ENCODE measurements at regions not wholly inside any gene's neighbourhood (a gene's known extent, or its start where the extent isn't known, plus 50 kb on each side); places are given as distances from the start of the nearest gene placed in this dataset.

DNA sequence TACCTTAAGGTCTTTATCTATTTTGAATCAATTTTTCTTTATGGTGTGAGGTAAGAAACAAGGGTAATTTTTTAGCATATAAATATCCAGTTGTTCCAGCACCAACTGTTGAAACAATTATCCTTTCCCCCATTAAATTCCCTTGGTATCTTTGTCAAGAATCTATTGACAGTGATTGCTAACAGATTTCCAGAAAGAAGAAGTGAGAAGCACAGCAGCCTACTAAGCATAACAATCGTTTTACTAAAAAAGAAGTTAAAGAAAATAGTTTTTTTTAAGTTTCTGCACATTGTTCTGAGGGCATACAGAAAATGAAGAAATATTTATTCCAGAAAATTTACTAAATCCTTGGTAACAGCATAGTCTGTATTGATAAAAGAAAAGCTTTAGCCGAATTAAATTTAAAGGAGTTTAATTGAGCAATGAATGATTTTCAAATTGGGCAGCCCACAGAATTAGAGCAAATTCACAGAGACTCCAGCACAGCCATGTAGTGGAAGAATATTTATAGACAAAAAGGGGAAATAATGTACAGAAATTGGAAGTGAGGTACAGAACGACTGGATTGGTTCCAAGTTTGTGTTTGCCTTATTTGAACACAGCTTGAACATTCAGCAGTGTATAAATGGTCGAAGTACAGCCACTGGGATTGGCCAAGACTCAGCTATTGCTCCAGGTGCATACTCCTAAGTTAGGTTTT lies 97.9 kb upstream of the UST start:
- TF ChIP-seq EP300 (IDR thresholded peaks at IDR 0.05) = no peak
- TF ChIP-seq CTCF (IDR thresholded peaks at IDR 0.05) = no peak
- no peak for TF ChIP-seq POLR2AphosphoS5 (IDR thresholded peaks at IDR 0.05)
- TF ChIP-seq POLR2A (IDR thresholded peaks at IDR 0.05) = no peak
- no peaks in the 10 kb centered on the region for H3K27me3 ChIP-seq
- WGBS, 2 donors (ENCODE audit: low coverage in 1 of 2) = 50 to 56% methylated on average over 4 of the region's 4 CpGs
- H3K27ac ChIP-seq = no peak overlapping the region
- H3K36me3 ChIP-seq = no peaks in the 10 kb centered on the region
- no peak for ATAC-seq
- H3K9me3 ChIP-seq = no peaks in the 10 kb centered on the region
- peaks cover 0 to 6% (median 0%) of the 10 kb centered on the region in 3 donors for H3K4me1 ChIP-seq
- no peak overlapping the region for H3K4me3 ChIP-seq

DNA sequence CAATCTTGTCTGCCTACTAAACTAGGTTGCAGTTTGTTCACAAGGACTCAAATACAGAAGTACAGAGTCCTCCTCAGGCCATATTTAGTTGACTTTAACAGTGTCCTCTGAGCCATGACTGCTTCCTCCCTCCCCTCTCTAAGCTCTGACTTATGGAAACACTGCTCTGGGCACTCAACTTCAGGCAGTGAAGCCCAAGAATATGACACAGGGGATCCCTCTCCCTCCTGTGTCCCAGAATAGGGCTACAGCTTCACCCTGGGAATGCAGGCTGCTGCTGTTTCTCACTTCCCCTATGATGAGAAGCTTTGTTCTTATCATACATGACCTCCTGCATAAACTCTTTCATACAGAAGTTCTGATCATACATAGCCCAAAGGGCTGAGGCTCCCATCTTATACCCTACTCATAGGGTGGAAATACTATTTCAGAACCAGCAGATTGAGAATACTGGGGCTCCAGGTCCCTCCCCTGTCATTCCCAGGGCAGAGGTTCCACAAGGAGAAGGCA lies 97.3 kb upstream of the UST start:
- H3K9me3 ChIP-seq = no peaks in the 10 kb centered on the region
- H3K27ac ChIP-seq = no peak overlapping the region
- no peak overlapping the region for H3K4me3 ChIP-seq
- H3K27me3 ChIP-seq = no peaks in the 10 kb centered on the region
- H3K36me3 ChIP-seq = no peaks in the 10 kb centered on the region
- no peak for TF ChIP-seq POLR2AphosphoS5 (IDR thresholded peaks at IDR 0.05)
- TF ChIP-seq EP300 (IDR thresholded peaks at IDR 0.05) = no peak
- no peak for TF ChIP-seq POLR2A (IDR thresholded peaks at IDR 0.05)
- no peak for TF ChIP-seq CTCF (IDR thresholded peaks at IDR 0.05)
- H3K4me1 ChIP-seq = peaks cover 0 to 6% (median 0%) of the 10 kb centered on the region in 3 donors
- no peak for ATAC-seq

DNA sequence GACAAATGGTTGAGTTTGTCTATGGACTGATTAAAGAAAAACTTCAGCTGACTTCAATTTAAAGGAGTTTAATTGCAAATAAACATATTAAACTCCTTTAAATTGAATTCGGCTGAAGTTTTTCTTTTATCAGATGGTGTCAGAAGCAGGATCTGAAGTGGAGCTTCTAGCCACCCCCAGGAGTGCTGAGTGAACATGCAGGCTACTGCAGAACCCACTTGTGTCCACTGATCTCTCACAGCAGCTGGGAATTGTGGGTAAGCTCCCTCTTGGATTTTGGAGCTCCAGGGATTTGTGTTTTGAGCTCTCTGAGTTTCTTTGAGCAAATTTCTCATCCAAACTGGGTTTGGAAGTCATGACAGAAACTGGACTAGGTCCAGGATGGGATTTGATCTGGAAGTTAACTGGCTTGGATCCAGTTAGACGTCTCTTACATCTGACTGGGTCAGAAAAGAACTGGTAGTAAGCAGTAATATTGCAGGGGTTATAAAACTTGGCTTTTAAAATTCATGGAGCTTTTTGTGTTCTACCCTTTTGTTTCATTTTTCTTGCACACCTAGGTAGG lies 95.8 kb upstream of the UST start:
- Histone ChIP-seq H3K4me3 (no peak overlapping the region), H3K27ac (no peak overlapping the region), H3K9me3 (no peaks in the 10 kb centered on the region), H3K36me3 (no peaks in the 10 kb centered on the region), H3K27me3 (no peaks in the 10 kb centered on the region), H3K4me1 (peaks cover 0 to 6% (median 0%) of the 10 kb centered on the region in 3 donors)
- no peak for ATAC-seq
- 40 to 43% methylated on average over 2 of the region's 2 CpGs for WGBS, 2 donors (ENCODE audit: low coverage in 1 of 2)
- TF ChIP-seq EP300 (IDR thresholded peaks at IDR 0.05) = no peak
- no peak for TF ChIP-seq CTCF (IDR thresholded peaks at IDR 0.05)
- no peak for TF ChIP-seq POLR2A (IDR thresholded peaks at IDR 0.05)
- no peak for TF ChIP-seq POLR2AphosphoS5 (IDR thresholded peaks at IDR 0.05)

- Histone ChIP-seq H3K36me3 (no peaks in the 10 kb centered on the region), H3K27me3 (no peaks in the 10 kb centered on the region), H3K4me1 (peaks cover 0 to 6% (median 0%) of the 10 kb centered on the region in 3 donors), H3K4me3 (no peak overlapping the region), H3K27ac (no peak overlapping the region), H3K9me3 (no peaks in the 10 kb centered on the region)
- ATAC-seq = no peak
- TF ChIP-seq POLR2A (IDR thresholded peaks at IDR 0.05) = no peak
- no peak for TF ChIP-seq EP300 (IDR thresholded peaks at IDR 0.05)
- TF ChIP-seq CTCF (IDR thresholded peaks at IDR 0.05) = no peak
- TF ChIP-seq POLR2AphosphoS5 (IDR thresholded peaks at IDR 0.05) = no peak
These were observed 94.6 kb upstream of the UST start for GRCh38 chr6:148652205-148652604.
